G401 (cell line): ENCODE measurements at regions not wholly inside any gene's neighbourhood (a gene's known extent, or its start where the extent isn't known, plus 50 kb on each side); places are given as distances from the start of the nearest gene placed in this dataset.
"Not testable (repeated sequence)": the region's sequence is repeated elsewhere in the genome, so short reads cannot be mapped to it uniquely, and the experiment has no call there.

Experiments
- DNase-seq: peaks from one replicate; pipeline ENCODE4 v3.0.0-alpha.2; 2015; ENCODE audit warnings: low spot score
- in situ Hi-C: cut with HindIII; loops from 2 replicates; pipeline ENCODE4 v1.10.0; 2016; ENCODE audit warnings: low sequenced_read_pairs, mixed read lengths

GRCh38 chr7:131723926-131724325, 167.5 kb upstream of the PODXL start:
- DNase-seq: no peak
- in situ Hi-C loops: no loop called here

GRCh38 chr7:131722371-131722770, 165.9 kb upstream of the PODXL start:
- DNase-seq: no peak
- in situ Hi-C loops: no loop called here

DNA sequence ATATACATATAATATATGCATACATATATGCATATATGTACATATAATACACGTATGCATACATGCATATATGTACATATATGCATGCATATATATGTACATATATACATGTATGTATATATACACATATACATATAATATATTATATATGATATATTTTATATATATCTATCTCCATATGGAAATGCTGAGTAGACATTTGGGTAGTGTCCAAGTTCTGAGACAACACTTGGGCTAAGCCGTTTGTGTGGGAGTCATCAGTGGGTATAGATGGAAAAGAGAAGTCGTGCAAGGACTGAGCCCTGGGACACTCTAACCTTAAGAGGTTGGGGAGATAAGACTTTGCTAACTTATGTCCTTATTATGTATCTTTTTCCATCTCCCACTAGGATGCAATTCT, 165.2 kb upstream of the PODXL start:
- in situ Hi-C loops: no loop called here
- DNase-seq: no peak

DNA sequence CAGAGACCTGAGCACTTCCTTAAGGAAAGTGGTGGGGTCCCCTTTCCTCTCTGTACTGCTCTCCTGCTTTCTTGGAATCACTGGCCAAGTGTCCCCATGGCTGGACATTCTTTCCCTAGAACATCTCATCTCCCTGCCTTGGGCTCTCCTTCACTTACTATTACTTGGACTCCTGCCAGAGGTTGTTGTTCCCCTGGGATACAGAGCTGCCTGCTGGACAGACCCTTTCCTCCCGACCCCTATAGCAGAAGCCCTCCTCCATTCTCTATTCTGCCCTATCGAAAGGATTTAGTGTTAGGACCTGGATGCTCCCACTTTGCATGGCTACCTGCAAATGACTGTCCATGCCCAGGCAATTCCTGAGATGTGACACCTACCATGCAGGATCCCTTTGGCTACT, 164.3 kb upstream of the PODXL start:
- in situ Hi-C loops: no loop called here
- no peak for DNase-seq

DNA sequence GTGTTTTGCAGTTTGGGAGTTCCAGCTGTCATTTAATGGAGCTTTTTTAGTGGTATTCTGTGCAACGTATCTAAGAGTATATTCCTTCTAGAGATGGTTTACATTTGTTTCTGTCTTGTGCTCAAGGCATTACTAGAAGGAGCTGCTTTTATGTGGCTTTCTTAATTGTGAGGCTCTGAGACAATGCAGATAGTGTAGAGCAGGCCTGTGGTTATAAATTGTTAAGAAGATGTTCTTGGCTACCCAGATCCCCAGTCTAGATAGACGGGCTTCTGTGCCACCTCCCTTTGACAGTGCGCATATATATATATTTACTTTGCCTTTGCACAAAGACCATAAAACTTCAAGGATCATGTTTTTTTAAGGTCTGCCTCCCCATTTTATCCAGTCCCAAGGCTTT, 160.8 kb upstream of the PODXL start:
- in situ Hi-C loops: no loop called here
- DNase-seq: no peak

DNA sequence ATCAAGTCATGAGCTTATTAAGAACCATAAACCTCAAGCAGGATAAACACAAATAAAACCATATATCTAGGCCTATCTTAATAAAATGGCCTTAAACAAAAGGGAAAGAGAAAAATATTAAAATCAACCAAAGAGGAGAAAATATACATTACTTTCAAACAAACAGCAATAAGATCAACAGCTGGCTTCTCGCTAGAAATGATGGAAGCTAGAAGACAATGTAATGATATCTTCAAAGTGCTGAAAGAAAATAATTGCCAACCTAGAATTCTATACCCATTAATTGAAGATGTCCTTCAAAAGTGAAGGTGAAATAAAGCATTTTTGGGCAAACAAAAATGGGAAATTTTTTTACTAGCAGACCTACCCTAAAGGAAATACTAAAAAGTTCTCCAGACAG, 142.9 kb upstream of the PODXL start:
- in situ Hi-C loops: no loop called here

DNA sequence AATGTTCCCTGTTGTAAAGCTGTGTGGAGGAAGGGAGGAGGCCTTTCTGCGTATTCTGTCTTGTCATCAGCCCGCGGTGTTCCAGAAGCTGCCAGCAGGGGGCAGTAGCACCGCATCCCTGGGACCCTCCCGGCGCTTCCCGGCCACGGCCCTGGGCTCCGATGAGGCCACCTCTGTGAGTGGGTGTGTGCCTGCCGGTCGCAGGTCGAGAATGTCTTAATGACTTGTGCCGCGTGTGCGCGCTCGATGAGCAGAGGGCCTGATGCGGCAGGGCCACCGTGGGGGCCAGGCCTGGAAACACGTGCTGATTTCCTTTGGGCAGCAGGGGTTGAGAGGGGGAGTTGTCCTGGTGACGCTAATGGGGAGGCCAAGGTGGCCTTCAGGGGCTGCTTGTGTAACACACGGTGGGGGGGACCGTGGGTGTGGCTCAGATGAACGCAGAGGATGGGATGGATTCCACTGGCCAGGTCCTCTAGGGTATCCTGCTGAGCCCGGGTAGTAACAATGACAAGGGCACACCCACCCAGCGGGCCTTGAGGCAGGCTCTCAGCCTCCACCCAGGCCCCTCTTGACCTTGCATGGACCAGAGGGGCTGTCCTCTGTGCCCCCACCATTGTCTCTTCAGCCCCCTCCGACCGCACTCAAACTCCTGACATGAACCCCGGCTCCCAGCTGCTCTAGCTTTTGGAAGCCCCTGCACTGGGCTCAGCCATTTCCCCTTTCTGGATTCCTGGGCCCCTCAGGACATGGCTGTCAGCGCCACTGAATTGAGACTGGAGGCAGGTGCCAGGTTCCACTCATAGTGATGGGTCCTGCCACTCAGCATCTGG, 135.9 kb upstream of the PODXL start:
- DNase-seq: peak; percentile 47
- in situ Hi-C loops: no loop called here

More for the DNA sequence above, 142.9 kb upstream of the PODXL start:
- no peak for DNase-seq

- no peak for DNase-seq
- in situ Hi-C loops: no loop called here
Measured at GRCh38 chr7:131691454-131692130, 135.2 kb upstream of the PODXL start.

DNA sequence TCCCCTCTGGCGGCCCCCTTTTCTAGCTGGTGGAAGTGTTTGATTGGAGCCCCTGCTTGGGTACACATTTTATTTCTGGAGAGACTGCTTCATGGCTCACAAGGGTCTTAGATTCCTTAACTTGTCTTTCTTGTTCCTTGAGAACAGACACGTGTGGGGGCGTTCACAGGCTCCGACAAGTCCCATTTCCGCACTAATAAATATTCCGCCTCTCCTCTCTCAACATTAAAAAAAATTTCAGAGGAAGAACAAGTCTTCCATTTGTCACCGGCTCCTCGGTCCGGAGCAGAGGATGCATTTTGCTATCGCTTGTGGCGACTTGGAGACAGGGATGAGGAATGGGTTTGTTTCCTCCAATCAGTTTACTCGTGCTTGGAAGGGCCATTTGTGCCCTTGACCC, 134.0 kb upstream of the PODXL start:
- DNase-seq: no peak
- in situ Hi-C loops: no loop called here

DNA sequence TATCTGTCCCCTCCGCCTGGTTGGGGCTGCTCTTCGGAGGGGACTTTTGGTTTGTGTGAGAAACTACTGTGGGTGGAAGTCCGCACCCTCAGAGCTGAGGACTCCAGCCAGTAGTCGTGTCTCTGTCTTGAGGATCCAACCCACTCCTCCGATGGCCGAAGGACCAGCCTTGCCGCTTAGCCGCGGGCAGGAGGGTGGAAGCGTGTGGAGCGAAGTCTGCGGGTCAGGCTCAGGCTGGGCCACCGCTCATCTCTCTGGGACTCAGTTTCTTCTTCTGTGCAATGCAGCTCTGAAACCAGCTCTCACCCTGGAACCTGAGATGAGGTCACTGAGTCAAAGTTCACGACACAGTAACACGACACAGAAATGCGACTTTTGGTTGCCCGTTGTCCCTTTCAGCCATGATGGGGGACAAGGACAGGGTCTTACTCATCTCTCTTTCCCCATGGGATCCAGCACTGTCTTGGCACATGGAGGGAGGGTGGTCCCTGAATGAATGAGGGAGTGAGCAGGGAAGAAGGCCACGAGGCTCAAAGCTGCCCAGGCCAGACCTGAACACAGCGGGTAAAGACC, 133.3 kb upstream of the PODXL start:
- DNase-seq: no peak
- in situ Hi-C loops: no loop called here

GRCh38 chr7:131688738-131689661, 132.6 kb upstream of the PODXL start:
- in situ Hi-C loops: no loop called here
- peak; percentile 64 for DNase-seq

DNA sequence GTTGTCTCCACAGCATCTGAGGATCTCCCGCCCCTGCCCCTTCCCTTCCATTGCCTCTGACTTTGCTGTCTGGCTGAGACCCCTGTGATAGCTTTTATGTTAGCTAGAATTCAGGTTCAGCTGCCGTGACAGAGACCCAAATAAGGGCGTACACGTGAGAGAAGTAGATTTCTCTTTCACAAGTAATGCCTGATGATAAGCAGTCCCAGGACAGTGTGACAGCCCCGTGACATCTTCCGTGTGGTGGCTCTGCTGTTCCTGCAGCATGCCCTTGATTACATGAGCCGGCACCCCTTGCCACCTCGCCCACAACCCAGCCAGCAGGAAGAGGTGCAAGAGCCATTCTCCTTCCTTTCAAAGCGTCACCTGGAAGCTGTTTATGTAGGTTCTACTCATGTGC, 130.9 kb upstream of the PODXL start:
- in situ Hi-C loops: no loop called here
- no peak for DNase-seq

DNA sequence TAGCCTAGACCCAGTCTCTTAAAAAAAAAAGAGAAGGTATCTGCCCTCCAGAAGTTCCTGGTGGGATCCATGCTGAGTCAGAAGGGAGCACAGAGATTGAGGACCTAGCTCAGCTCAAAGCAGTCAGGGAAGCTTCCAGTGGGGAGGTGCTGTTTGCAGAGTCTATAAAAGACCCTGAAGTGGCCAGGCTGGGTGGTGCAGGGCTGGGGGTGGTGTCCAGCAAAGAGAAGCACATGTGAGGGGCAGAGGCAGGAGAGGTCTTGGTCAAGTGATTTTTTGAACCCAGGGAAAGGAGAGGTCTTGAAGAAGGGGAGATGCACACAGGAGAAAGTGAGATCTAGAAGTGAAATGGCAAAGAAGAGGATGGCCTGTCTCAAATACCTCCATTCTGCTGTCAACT, 130.4 kb upstream of the PODXL start:
- DNase-seq: no peak
- in situ Hi-C loops: no loop called here

- in situ Hi-C loops: no loop called here
- no peak for DNase-seq
Measured at GRCh38 chr7:131683536-131684125, 127.2 kb upstream of the PODXL start.

GRCh38 chr7:131681961-131682360, 125.5 kb upstream of the PODXL start:
- DNase-seq: no peak
- in situ Hi-C loops: no loop called here

DNA sequence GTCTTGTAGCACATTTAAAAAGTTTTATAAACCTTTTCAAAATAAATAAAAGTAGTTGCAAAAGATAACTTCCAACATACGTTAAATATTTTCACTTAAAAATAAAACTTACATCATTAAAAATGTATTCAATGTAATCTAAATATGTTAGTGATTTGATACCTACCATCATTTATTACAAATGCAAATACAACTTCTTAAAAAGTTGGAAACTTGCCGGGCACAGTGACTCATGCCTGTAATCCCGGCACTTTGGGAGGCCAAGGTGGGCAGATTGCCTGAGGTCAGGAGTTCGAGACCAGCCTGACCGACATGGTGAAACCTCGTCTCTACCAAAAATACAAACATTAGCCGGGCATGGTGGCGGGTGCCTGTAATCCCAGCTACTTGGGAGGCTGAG, 122.6 kb upstream of the PODXL start:
- DNase-seq, in situ Hi-C loops: not testable (repeated sequence)

DNA sequence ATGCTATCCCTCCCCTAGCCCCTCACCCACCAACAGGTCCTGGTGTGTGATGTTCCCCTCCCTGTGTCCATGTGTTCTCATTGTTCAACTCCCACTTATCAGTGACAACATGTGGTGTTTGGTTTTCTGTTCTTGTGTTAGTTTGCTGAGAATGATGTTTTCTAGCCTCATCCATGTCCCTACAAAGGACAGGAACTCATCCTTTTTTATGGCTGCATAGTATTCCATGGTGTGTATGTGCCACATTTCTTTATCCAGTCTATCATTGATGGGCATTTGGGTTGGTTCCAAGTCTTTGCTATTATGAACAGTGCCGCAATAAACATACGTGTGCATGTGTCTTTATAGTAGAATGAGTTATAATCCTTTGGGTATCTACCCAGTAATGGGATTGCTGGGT, 120.4 kb upstream of the PODXL start:
- DNase-seq, in situ Hi-C loops: not testable (repeated sequence)

DNA sequence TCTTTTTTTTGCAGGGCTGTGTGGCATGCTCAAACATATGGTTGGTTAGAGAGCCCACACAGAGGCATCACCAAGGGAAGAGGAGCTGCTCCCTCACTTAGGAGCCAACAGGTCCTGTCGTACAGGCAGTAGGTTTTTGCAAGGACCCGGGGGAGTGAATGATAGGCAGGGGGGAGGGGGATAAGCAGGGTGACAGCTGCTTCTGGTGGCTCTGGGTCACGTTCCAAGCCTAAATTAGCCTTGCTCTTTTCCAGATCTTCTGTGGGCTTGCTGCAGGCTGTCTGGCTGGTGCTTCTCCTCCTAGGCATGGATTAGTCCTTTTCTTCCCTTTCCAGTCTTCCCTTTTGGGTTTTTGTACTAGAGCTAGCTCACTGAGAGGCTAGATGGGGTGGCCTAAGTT, 117.7 kb upstream of the PODXL start:
- in situ Hi-C loops: no loop called here
- DNase-seq: no peak

DNA sequence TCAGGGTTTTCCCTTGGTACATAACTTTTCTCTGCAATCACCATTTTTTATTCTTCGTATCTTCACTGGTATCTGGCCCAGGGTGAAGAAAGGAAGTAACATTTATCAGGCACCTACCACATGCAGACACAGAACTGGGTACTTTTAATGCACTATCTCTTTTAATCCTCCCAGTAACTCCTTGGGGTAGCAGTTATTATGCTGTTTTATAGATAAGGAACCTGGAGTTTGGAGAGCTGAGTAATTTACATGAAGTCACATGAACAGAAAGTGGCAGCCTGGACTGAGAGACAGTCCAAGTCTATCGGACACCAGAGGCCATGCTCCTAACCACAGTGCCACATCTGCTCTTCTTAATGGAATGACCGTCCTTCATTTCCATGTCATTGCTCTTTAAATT, 117.1 kb upstream of the PODXL start:
- in situ Hi-C loops: no loop called here
- DNase-seq: no peak
